Activated T-cell treated with anti-CD3 and anti-CD28 coated beads, Interleukin-2, amount 50 U/mL, for 72 hours (primary cell): ENCODE measurements at regions not wholly inside any gene's neighbourhood (a gene's known extent, or its start where the extent isn't known, plus 50 kb on each side); places are given as distances from the start of the nearest gene placed in this dataset.

Source experiments
- ATAC-seq, 2 donors: fragments of 150-1000 bp; cut with Tn5 transposase; replicated peaks in 1 of 2; 2 replicates each; pipeline ENCODE4 v1.10.0; 2021; ENCODE audit warnings: moderate library complexity in 2 of 2, mild to moderate bottlenecking in 1 of 2
- DNase-seq, 2 donors: peaks; one replicate each; pipeline ENCODE4 v3.0.0; 2021 to 2022; ENCODE audit warnings: mixed read lengths in 1 of 2
- H3K27ac Mint-ChIP-seq: one replicate; pipeline ENCODE4 v1.8.0; 2022; ENCODE audit warnings: mild to moderate bottlenecking, moderate library complexity, mixed read lengths
- H3K27me3 Mint-ChIP-seq: one replicate; pipeline ENCODE4 v1.8.0; 2022; ENCODE audit warnings: low read depth, mixed read lengths
- H3K36me3 Mint-ChIP-seq, 2 donors: one replicate each; pipeline ENCODE4 v1.8.0; 2022; ENCODE audit warnings: mixed read lengths in 2 of 2, mild to moderate bottlenecking in 1 of 2; ENCODE audit not compliant: insufficient read depth in 2 of 2
- H3K4me1 Mint-ChIP-seq: one replicate; pipeline ENCODE4 v1.8.0; 2022; ENCODE audit warnings: low read depth, mixed read lengths
- H3K4me3 Mint-ChIP-seq, 2 donors: one replicate each; pipeline ENCODE4 v1.8.0; 2022; ENCODE audit warnings: mild to moderate bottlenecking in 2 of 2, mixed read lengths in 2 of 2, moderate library complexity in 2 of 2
- H3K9me3 Mint-ChIP-seq, 2 donors: one replicate each; pipeline ENCODE4 v1.8.0; 2022; ENCODE audit warnings: mixed read lengths in 2 of 2

DNA sequence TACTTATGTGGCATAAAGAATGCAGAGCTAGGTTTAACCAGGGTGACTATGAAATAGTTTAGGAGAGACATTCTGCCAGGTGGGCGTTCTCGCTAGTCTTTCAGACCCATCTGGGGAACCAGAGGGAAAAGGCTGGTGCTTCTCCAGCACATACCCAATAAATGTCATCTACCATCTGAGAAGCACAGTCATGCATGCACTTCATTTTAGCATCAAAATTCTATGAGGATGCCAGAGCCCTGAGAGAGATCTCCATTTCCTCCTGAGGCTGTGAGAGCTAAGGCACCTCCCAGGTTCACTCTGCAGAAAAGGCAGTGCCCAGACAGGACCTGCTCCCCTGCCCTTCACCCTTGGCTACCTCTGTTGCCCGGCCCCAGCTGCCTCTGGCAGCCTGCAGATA is 196.2 kb upstream of the PRNP start:
- H3K27me3 Mint-ChIP-seq = peaks cover 24% of the 10 kb centered on the region
- H3K27ac Mint-ChIP-seq = no peak overlapping the region
- H3K9me3 Mint-ChIP-seq = no peaks in the 10 kb centered on the region
- no peak overlapping the region for H3K4me3 Mint-ChIP-seq
- DNase-seq (no peak), ATAC-seq (no peak)
- H3K36me3 Mint-ChIP-seq = no peaks in the 10 kb centered on the region
- H3K4me1 Mint-ChIP-seq = no peaks in the 10 kb centered on the region

DNA sequence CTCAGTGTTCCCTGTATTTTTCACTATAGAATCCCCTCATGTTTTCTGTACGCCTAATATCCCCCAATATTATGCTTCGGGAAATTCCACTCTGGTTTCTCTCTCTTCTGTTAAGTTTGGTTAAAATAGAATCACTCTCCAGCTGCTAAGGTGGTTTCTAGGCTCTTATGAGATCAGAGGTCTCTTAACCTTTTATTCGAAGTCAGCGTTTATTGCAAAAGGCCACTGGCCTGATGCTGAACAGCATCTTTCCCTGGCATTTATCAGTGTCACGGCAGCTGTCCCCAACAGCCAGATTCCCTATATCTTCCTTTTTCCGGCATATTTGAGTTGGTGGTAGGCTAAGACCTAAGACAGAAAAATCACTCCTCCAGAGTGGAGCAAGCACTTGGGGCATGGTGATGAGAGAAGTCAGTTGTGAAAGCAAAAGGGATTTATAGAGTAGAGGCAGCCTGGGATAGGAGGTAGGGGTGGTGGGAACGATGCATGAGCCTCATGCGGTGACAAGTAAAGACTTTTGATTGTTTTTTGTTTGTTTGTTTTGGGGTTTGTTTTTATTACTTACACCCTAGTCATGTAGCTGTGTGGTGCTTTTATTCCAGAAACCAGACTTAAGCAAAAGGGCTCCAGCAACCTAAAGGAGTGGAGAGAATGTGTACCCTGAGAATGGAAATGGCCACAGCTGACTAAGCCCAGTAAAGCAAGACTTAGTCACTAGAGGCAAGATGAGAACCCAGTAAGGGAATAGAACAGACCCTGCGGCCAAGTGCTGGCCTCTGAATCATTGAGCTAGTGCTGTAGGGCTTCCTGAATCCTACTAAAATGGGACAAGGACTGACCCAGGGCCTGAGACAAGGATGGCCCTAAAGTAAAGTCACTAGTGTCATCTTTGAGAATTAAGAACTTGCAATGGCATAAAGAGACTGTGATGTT is 197.6 kb upstream of the PRNP start:
- ATAC-seq = no peak
- no peak overlapping the region for H3K27ac Mint-ChIP-seq
- no peaks in the 10 kb centered on the region for H3K4me1 Mint-ChIP-seq
- peaks cover 24% of the 10 kb centered on the region for H3K27me3 Mint-ChIP-seq
- H3K4me3 Mint-ChIP-seq = no peak overlapping the region
- no peaks in the 10 kb centered on the region for H3K36me3 Mint-ChIP-seq
- H3K9me3 Mint-ChIP-seq = no peaks in the 10 kb centered on the region
- DNase-seq = no peak

DNA sequence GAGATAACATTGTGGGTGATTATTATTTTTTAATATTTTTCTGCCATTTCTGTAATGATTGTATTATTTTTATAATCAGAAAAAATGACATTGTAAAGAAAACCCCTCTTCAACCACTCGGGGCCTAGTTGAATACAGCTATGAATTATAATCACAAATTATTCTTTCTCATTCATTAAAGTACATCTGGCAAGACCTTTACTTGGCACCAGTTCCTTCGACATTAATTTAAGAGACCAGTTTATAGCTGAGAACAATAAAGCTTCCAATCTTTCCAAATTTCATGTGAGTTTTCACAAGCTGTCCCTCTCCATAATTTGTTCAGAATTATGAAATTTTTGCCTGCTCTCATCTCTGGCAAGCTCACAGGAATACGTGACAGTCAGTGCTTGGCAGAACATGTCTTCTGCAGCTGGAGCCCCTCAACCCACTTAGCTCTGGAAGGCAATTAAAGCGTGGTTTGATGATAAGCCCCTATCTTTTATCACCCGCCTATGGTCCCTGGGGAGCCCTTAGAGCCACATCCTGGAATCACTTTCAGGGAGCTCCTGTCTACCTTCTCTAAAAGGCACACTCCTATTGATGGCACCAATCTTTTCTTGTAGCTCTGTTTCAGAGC is 201.8 kb upstream of the PRNP start:
- ATAC-seq (no peak), DNase-seq (no peak)
- H3K27me3 Mint-ChIP-seq = peaks cover 22% of the 10 kb centered on the region
- H3K27ac Mint-ChIP-seq = no peak overlapping the region
- H3K9me3 Mint-ChIP-seq = no peaks in the 10 kb centered on the region
- H3K4me1 Mint-ChIP-seq = no peaks in the 10 kb centered on the region
- no peak overlapping the region for H3K4me3 Mint-ChIP-seq
- H3K36me3 Mint-ChIP-seq = no peaks in the 10 kb centered on the region

DNA sequence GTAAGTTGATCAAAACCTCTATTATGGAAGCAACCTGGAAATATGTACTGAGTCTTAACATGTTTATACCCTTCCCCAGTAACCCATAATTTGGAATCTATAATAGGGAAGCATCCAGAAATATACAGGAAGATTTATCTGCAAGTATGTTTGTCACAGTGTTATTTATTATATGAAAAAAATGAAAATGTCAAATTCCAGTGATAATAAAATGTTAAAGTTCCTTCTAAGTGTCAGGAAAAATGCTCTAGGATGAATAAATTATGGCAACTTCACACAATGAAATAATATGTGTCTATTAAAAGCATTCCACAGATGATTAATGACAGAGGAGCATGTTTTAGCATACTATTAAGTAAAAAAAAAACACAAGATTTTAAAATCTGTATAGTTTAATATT is 202.3 kb upstream of the PRNP start:
- ATAC-seq = no peak
- H3K4me1 Mint-ChIP-seq = no peaks in the 10 kb centered on the region
- H3K9me3 Mint-ChIP-seq = no peaks in the 10 kb centered on the region
- DNase-seq = no peak
- H3K27ac Mint-ChIP-seq = no peak overlapping the region
- no peak overlapping the region for H3K4me3 Mint-ChIP-seq
- H3K36me3 Mint-ChIP-seq = no peaks in the 10 kb centered on the region
- H3K27me3 Mint-ChIP-seq = peaks cover 22% of the 10 kb centered on the region

DNA sequence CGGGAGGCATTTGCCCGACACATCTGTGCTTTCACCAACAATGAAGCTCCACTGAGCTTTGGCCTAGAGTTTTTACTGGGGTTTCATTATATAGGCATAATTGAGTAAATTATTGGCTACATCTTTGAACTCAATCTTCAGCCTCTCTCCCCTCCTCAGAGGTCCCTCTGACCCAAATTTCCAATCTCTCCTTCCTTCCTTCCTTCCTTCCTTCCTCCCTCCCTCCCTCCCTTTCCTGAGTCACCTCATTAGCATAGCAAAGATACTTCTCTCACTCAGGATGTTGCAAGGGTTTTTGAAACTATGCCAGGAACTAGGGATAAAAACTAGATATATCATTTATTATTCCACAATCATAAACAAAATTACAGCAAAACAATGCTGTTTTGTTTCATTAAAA is 202.8 kb upstream of the PRNP start:
- Mint-ChIP-seq H3K4me3 (no peak overlapping the region), H3K27me3 (peaks cover 18% of the 10 kb centered on the region), H3K36me3 (no peaks in the 10 kb centered on the region), H3K9me3 (no peaks in the 10 kb centered on the region), H3K4me1 (no peaks in the 10 kb centered on the region), H3K27ac (no peak overlapping the region)
- ATAC-seq (no peak), DNase-seq (no peak)

DNA sequence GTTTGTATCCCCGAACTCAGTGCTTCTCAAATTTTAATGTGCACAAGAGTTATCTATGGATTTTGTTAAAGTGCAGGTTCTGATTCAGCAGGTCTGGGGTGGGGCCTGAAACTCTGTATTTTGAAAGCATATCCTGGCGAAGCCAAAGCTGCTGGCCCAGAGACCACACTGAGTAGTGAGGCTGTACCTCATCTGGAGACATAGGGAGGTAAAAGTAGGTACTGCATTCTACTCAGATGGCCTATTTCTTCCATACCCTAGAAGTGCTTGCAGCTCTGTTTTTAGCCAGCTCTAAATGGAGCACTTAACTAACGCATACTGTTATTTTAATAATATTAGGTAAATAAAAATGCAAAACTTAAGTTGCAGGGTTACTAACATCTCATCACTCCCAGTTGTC is 206.2 kb upstream of the PRNP start:
- ATAC-seq = no peak

DNA sequence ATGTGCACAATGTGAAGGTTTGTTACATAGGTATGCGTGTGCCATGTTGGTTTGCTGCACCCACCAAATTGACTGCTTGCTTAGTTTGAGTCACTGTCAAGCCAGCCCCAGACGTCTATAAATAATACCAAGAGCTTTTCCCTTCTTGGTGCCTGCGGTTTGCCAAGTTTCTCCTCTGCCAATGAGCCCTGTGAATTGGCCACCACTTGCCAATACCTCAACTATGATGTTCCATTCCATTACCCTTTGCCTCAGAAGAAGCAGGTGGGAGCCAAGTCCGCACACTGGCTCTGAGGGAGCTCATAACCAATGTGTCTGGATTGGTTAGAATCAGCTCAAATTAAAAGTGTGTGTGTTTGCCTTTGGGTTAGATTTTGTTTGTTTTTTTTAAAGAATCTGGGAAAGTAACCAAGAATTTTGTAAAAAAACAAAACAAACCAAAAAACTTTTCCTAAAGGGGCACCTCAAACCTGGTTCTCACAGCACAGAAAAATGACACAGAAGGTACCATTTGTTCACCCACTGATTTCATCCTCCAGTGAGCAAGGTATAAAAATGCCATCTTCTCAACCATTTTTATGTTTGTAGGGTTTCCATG is 209.3 kb upstream of the PRNP start:
- peaks cover 13% of the 10 kb centered on the region for H3K27me3 Mint-ChIP-seq
- no peaks in the 10 kb centered on the region for H3K36me3 Mint-ChIP-seq
- no peaks in the 10 kb centered on the region for H3K4me1 Mint-ChIP-seq
- no peak overlapping the region for H3K27ac Mint-ChIP-seq
- ATAC-seq (no peak), DNase-seq (no peak)
- H3K9me3 Mint-ChIP-seq = no peaks in the 10 kb centered on the region
- no peak overlapping the region for H3K4me3 Mint-ChIP-seq

More for the DNA sequence above, 206.2 kb upstream of the PRNP start:
- Mint-ChIP-seq H3K4me3 (no peak overlapping the region), H3K27ac (no peak overlapping the region), H3K9me3 (no peaks in the 10 kb centered on the region), H3K36me3 (no peaks in the 10 kb centered on the region), H3K27me3 (peaks cover 21% of the 10 kb centered on the region), H3K4me1 (no peaks in the 10 kb centered on the region)
- no peak for DNase-seq

DNA sequence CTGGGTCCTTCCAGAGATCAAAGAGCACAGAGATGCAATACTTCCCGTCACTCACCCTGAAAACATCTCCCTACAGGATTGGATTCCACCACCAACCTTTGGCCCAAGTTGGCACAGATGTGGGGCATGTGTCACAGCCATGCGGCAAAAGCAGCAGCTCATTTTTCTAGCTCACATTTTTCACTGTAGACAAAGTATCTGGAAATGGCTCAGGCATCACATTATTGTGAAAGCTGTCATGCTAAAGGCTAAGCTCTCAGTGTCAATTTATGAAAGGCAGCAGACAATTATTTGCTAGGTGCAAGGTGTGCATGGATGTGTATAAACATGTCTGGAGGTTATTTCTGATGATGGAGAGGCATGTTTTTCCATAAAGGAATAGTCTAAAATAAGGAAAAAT is 213.3 kb upstream of the PRNP start:
- H3K4me3 Mint-ChIP-seq = no peak overlapping the region
- no peak overlapping the region for H3K27ac Mint-ChIP-seq
- H3K36me3 Mint-ChIP-seq = no peaks in the 10 kb centered on the region
- ATAC-seq (no peak), DNase-seq (no peak)
- no peaks in the 10 kb centered on the region for H3K9me3 Mint-ChIP-seq
- peaks cover 9% of the 10 kb centered on the region for H3K27me3 Mint-ChIP-seq
- no peaks in the 10 kb centered on the region for H3K4me1 Mint-ChIP-seq

DNA sequence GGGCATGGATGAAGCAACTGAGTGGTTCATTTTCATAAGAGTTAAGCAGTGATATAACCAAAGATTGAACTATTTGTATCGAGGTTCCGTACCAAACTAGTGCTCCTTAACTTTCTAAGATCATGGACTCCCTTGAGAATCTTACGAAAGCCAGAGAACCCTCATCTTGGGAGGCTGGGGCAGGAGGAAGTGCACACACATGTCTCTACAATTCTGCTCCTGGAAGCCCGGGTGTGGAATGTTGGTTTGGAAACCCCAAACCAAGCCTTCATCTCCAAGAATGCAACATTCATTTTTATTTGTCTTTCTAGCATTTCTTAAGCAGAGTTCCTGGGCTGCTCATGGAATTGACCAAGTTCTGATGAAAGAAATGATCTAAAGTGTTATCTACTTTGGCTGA is 215.0 kb upstream of the PRNP start:
- peaks cover 12% of the 10 kb centered on the region for H3K27me3 Mint-ChIP-seq
- no peak for DNase-seq
- H3K4me1 Mint-ChIP-seq = no peaks in the 10 kb centered on the region
- no peaks in the 10 kb centered on the region for H3K9me3 Mint-ChIP-seq
- ATAC-seq = no peak
- H3K36me3 Mint-ChIP-seq = no peaks in the 10 kb centered on the region
- H3K4me3 Mint-ChIP-seq = no peak overlapping the region
- H3K27ac Mint-ChIP-seq = no peak overlapping the region

DNA sequence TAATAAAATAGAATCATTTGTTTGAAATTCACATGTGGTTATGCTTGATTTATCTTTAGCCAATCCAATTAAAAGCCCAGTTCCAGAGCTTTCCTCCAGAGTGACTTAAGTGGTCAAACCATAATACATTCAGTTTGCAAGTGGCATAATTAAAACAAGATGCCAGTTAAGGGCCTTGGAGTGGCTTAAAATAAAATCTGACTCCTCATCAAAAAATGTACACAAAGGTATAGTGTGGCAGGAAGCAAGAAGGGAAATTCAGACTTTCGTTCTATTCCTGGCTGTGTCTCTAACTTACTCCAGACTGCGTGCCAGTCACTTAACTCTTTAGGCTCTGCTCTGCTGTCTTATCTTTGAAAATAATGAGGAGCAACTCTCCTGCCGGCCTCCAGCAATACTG is 215.9 kb upstream of the PRNP start:
- Mint-ChIP-seq H3K4me3 (no peak overlapping the region), H3K27ac (no peak overlapping the region), H3K27me3 (peaks cover 5% of the 10 kb centered on the region), H3K4me1 (no peaks in the 10 kb centered on the region), H3K36me3 (no peaks in the 10 kb centered on the region), H3K9me3 (no peaks in the 10 kb centered on the region)
- ATAC-seq (no peak), DNase-seq (no peak)

DNA sequence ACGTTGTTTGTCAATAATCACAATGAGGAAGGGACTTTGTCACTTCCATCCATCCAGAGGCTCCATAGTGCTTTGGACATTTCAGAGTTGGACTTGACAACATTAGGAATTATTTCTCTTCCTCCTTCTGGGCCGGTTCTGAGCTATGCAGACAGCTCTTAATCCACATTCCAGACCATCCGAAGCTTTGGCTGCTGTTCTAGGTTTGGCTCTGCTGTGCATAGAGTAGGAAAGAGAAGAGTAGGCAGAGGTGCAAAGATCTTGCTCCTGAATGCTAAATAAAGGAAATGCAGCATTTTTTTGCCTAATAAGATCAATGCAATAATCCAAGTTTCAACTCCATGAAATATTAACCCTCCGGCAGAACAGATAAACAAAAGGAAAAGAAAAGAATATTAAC is 216.3 kb upstream of the PRNP start:
- Mint-ChIP-seq H3K27me3 (peaks cover 5% of the 10 kb centered on the region), H3K27ac (no peak overlapping the region), H3K36me3 (no peaks in the 10 kb centered on the region), H3K4me3 (no peak overlapping the region), H3K9me3 (no peaks in the 10 kb centered on the region), H3K4me1 (no peaks in the 10 kb centered on the region)
- DNase-seq (no peak), ATAC-seq (no peak)

DNA sequence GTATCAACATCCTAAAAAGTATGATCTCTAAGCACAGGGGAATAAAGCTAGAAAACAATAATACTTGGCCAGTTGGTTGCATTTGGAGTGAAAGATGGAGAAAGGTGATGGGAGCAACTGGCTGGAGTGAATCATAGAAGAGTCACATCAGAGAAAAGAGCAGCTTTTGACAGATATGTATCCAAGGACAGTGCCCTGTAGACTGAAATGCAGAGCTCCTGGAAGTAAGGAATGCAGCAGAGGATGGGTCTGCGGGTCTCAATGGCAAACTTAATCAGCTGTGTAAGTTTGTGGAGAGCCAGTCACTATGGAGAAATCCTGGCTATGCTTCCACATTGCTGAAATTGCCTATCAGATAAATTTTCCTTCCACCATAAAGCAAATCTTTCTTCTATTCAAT is 218.1 kb upstream of the PRNP start:
- Mint-ChIP-seq H3K4me1 (no peaks in the 10 kb centered on the region), H3K4me3 (no peak overlapping the region), H3K27me3 (peaks cover 15% of the 10 kb centered on the region), H3K9me3 (no peaks in the 10 kb centered on the region), H3K36me3 (no peaks in the 10 kb centered on the region), H3K27ac (no peak overlapping the region)
- DNase-seq = no peak
- ATAC-seq = no peak

DNA sequence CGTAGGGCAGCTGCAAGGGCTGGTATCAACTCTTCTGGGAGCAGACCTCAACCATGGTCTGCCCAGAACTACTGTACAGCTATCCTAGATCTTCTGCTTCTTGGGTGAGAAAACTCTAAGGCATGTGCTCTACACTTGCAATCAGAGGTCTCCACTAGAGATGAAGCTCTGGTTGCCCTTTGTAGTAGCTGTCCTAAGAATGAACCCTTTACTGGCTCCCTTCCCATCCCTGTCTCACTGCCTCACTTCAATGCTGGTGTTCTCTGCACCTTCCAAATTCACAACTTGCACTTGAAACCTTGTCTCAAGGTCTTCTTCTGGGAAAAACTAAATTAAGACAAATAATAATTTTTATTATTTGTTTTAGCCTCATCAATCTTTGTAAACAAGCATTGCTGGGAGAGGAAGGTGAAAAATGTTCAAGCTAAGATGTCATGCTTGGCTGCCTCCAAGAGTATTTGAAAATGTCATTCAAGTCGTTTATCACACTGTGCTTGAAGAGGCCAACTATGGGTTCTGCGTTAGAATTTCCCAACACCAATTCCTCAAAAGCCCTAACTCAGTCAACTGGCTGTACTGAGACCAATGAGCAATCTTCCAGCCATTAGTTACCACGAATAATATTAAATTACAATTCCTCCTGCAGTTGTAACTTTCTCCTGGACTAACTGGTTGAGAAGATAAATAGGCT is 216.9 kb upstream of the ADRA1D start:
- Mint-ChIP-seq H3K9me3 (no peaks in the 10 kb centered on the region), H3K27ac (no peak overlapping the region), H3K4me3 (no peak overlapping the region), H3K27me3 (peaks cover 20% of the 10 kb centered on the region), H3K36me3 (no peaks in the 10 kb centered on the region), H3K4me1 (no peaks in the 10 kb centered on the region)
- no peak for DNase-seq
- no peak for ATAC-seq
